SK-N-SH treated with all-trans-retinoic acid at 6 μM for 48 hours (cell line): ENCODE measurements at regions not wholly inside any gene's neighbourhood (a gene's known extent, or its start where the extent isn't known, plus 50 kb on each side); places are given as distances from the start of the nearest gene placed in this dataset.

Source experiments
- ISL1 ChIP-seq: fragments of 250-450 bp; sonication (Bioruptor Pico); IDR thresholded peaks from 2 replicates; pipeline ENCODE4 v2.1.2; 2022; ENCODE audit warnings: mild to moderate bottlenecking, moderate library complexity
- TCF4 ChIP-seq: fragments of 250-450 bp; sonication (Bioruptor Pico); IDR thresholded peaks from 2 replicates; pipeline ENCODE4 v1.8.0; 2021; ENCODE audit warnings: mild to moderate bottlenecking, moderate library complexity, borderline replicate concordance
- TSHZ2 ChIP-seq: fragments of 250-450 bp; sonication (Bioruptor Pico); IDR thresholded peaks from 2 replicates; pipeline ENCODE4 v1.5.0; 2020; ENCODE audit warnings: mild to moderate bottlenecking, moderate library complexity
- ZFP30 ChIP-seq: fragments of 450-650 bp; formaldehyde crosslinking; IDR thresholded peaks from 2 replicates; pipeline ENCODE4 v1.5.0; 2022; ENCODE audit warnings: mild to moderate bottlenecking, moderate library complexity

GRCh38 chr7:34453150-34453549, 204.9 kb upstream of the NPSR1 start:
- TF ChIP-seq ZFP30 (CRISPR knock-in tag) (no peak), TCF4 (no peak), ISL1 (CRISPR knock-in tag) (no peak), TSHZ2 (CRISPR knock-in tag) (no peak)
